GM12874 (cell line): ENCODE measurements at regions not wholly inside any gene's neighbourhood (a gene's known extent, or its start where the extent isn't known, plus 50 kb on each side); places are given as distances from the start of the nearest gene placed in this dataset.

Experiments used
- TF ChIP-seq, protein P1 (sequence below): IDR thresholded peaks from 2 replicates; pipeline ENCODE4 v1.5.1; 2011; ENCODE audit warnings: low read depth, mild to moderate bottlenecking, control low read depth, low read length, moderate library complexity; ENCODE audit not compliant: insufficient read depth

DNA sequence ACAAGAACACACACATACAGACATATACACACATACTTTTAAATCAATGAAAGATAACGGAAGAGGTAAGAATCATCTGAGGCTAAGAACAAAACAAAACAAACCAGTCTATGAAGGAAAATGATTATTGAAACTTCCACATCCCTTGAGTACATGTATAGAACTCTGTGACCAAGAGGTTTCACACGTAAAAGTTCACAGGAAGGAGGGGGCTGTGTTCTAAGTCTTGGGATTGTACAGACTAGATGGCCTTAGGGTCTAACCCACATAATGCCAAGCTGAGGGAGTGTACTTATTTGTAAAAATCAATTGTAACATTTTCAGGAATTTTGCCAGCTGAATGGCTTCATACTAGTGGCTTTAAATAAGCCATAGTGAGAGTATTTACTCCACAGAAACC, 144.4 kb upstream of the IFNE start:
- TF ChIP-seq, protein P1, sequence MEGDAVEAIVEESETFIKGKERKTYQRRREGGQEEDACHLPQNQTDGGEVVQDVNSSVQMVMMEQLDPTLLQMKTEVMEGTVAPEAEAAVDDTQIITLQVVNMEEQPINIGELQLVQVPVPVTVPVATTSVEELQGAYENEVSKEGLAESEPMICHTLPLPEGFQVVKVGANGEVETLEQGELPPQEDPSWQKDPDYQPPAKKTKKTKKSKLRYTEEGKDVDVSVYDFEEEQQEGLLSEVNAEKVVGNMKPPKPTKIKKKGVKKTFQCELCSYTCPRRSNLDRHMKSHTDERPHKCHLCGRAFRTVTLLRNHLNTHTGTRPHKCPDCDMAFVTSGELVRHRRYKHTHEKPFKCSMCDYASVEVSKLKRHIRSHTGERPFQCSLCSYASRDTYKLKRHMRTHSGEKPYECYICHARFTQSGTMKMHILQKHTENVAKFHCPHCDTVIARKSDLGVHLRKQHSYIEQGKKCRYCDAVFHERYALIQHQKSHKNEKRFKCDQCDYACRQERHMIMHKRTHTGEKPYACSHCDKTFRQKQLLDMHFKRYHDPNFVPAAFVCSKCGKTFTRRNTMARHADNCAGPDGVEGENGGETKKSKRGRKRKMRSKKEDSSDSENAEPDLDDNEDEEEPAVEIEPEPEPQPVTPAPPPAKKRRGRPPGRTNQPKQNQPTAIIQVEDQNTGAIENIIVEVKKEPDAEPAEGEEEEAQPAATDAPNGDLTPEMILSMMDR: no peak

DNA sequence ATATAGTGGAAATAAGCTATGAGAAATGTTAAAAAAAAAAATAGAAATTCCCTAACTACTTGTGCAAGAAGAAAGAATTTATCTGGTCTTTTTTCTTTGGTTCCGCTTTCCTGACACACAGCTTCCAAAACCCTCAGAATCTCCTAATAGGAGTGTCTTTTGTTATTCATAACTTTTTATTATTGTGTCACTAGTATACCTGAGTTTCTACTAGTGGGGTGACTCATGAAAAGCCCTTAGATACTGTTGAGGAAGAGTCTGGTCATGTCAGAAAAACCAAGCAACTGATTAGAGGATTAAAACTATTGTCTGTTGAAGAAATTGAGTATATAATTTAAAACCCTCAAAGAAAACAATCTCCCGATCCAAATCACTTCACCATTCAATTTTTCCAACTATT, 152.8 kb upstream of the IFNE start:
- TF ChIP-seq, protein P1: no peak

DNA sequence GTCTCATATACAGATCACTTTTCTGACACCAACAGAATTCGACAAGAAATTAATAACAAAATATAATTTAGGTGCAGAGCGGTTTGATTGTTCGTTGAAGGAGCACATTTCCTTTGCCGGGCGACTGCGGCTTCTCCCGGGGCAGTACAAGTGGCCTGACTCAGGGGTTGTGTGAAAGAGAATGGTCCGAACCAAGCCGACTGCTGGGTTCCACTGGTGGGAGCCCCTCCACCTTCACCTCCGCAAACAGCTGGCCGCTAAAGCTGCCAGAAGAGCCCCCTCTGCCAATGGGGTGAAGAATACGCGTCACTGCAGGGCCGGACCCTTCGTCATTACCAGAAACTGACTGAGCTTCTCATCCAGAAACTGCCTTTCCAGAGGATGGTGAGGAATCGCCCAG, 156.0 kb upstream of the IFNE start:
- TF ChIP-seq, protein P1: no peak

DNA sequence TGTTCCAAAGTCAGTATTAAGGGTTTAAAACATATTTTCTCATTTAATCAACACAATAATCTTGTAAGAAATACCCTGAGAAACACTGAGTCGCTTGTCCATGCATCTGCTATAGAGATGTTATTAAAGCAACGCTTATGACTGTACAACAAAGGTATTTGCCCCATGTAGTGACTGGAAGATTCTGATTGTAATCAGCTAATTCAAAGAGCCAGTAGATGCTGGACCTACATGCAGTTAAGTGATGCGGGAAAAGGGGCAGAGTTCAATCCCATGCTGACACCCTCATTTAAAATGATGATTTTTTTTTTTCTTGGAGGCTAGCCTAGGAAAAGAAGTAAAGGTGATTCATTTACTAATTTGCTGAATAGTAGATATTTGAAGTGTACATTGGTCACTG, 149.3 kb upstream of the MTAP start:
- TF ChIP-seq, protein P1: no peak

DNA sequence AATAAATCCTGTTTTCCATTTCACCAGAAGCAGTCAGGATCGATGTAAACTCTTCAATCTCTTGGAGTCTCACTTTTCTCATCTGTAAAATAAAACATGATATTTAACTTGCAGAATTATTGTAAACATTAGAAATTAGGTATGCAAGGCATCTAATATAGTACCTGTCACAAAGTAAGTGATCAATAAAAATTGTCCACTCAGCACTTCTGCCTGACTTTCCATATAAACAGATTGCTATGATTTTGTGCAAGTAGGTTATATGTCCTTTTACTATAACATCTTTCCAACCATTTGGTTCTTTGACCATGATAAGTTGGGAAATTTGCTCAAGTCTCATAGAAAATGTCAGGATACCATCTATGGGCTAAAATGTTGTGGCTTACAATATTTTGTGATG, 148.8 kb upstream of the MTAP start:
- TF ChIP-seq, protein P1: no peak

DNA sequence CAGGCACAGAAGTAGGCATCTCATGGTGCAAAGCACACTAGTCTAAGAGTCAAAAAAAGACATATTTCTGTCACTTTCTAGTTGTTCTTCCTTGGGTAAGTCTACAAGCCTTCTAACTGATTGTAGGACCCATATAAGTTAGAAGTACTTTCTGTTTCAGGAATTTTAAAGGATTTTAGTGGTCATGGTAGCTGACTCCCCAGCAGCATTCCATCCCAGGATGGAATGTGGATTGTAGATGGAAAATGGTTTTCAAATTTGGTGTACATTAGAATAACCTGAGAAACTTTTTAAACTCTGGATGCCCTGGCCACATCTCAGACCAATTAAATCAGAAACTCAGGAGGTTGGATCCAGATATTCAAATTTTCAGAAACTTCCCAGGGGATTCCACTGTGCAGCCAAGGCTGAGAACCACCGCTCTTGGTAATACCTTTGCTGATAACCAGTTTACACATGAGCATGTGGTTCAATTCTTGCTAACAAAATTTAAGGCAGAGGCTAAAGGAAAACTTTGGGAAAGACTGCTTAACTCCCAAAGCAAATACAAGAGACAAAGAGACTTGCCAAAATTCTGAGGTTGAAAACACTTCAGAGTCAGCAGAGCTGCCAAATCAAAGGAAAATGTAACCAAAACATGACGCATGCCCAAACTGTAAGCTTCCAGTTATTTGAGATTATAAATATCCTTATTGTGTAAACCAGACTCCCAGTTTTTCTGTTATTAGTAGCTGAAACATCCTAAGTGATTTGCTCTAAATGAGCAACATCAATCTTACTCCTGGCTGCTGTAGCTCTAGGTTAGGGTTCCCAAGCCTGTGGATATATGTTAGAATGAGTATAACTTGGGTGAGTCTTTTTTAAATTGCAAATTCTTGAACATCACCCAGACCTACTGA, 145.4 kb upstream of the MTAP start:
- TF ChIP-seq, protein P1: no peak

DNA sequence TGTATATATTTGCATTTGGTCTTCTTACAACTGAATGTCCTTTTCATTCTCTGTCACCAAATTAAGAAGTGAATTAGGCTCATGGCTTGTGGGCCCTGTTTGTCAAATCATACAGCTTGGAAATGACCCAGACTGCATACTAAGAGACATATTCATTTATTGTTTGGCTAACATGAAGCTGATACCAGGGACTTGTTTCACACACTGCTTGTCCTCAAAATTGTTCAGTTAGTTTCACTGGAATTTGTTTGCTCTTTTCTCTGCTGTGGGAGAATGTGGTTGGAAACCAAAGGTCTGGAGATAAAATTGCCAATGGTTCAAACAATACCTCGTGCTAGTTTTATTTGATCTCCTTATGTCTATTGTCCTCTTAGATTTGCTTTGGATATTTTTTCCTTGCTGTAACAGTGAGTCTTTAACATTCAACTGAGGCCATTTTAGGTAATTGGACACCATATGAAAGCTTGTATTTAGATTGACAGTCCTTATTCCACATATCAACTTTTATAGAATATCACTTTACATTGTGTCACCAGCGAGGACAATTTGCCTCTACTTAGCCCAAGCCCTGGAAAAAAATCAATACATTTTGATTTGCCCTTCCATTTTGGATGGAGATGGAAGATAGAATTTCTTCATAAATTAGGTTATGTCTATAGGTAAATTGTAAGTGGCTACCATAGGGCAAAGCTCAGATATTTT, 144.3 kb upstream of the MTAP start:
- TF ChIP-seq, protein P1: no peak
